ENCODE measurements at regions not wholly inside any gene's neighbourhood (a gene's known extent, or its start where the extent isn't known, plus 50 kb on each side); places are given as distances from the start of the nearest gene placed in this dataset.
"Not testable (repeated sequence)": the region's sequence is repeated elsewhere in the genome, so short reads cannot be mapped to it uniquely, and the experiment has no call there.

DNA sequence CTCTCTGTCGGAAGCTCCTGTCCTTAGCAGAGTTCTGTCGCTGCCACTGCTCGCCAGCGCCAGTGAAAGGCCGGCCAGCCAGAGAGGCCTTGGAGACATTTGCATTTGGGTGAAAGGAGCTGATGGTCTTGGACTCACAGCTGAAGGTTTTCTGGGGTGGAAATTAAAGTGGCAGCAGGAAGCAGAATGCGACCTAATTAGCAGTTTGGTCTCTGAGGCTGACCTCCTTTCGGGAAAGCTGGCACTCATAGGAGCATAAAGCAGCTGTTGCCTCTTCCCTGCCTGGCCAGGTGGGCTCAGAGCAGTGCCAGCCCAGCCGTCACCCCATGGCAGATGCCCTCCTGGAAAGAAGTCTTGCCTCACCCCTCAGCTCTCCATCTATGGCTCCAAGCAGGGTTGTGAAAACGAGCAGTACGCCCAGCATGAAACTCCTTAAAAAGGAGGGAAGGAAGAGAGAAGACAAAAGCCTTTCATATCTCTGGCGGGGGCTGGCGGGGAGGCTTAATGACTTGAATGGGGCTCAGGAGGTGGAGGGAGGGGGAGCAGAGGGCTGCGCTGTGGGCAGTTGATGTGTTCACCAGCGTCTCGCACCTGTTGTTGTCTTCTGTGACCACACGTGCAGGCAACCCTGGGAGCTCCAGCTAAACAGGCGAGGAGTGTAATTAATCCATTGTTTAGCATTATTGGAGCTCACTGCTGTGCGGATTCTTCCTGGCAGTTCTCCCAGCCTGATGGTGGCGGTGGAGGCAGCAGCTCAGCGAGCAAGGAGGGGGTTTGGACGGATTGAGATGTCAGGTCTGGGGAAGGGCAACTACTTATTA is 264.0 kb downstream of the MID1IP1 start:
- no peak overlapping the region for H3K27ac Mint-ChIP-seq
- no peak for ATAC-seq
- H3K27ac ChIP-seq (ENCODE audit: low read length) = no peak overlapping the region
- TF ChIP-seq, protein P1, sequence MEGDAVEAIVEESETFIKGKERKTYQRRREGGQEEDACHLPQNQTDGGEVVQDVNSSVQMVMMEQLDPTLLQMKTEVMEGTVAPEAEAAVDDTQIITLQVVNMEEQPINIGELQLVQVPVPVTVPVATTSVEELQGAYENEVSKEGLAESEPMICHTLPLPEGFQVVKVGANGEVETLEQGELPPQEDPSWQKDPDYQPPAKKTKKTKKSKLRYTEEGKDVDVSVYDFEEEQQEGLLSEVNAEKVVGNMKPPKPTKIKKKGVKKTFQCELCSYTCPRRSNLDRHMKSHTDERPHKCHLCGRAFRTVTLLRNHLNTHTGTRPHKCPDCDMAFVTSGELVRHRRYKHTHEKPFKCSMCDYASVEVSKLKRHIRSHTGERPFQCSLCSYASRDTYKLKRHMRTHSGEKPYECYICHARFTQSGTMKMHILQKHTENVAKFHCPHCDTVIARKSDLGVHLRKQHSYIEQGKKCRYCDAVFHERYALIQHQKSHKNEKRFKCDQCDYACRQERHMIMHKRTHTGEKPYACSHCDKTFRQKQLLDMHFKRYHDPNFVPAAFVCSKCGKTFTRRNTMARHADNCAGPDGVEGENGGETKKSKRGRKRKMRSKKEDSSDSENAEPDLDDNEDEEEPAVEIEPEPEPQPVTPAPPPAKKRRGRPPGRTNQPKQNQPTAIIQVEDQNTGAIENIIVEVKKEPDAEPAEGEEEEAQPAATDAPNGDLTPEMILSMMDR (IDR thresholded peaks at IDR 0.05) = no peak
- H3K4me3 Mint-ChIP-seq = no peak overlapping the region
- peaks cover 0 to 4% of the 10 kb centered on the region in 2 donors for H3K4me1 Mint-ChIP-seq
- H3K36me3 ChIP-seq (ENCODE audit: control insufficient read depth, insufficient read depth, low read length) = no peaks in the 10 kb centered on the region
- H3K27me3 Mint-ChIP-seq (ENCODE audit: low read depth in 2 of 2) = peaks cover 0 to 4% of the 10 kb centered on the region in 2 donors
- intact Hi-C loops (cut with micrococcal nuclease) = no loop called here
- H3K36me3 Mint-ChIP-seq = no peaks in the 10 kb centered on the region
- no peak overlapping the region for H3K4me3 ChIP-seq (ENCODE audit: low read length)
- no peaks in the 10 kb centered on the region for H3K27me3 ChIP-seq (ENCODE audit: control insufficient read depth, insufficient read depth, low read length)
- H3K9me3 ChIP-seq (ENCODE audit: control insufficient read depth, insufficient read depth, low read length) = no peaks in the 10 kb centered on the region
- WGBS (ENCODE audit: insufficient coverage) = 81% methylated on average over 21 of the region's 21 CpGs
- H3K4me1 ChIP-seq (ENCODE audit: control insufficient read depth, insufficient read depth, low read length) = no peaks in the 10 kb centered on the region
- H3K9me3 Mint-ChIP-seq = no peaks in the 10 kb centered on the region
- DNase-seq = no peak

- Mint-ChIP-seq H3K27ac (no peak overlapping the region), H3K4me1 (no peaks in the 10 kb centered on the region), H3K4me3 (no peak overlapping the region), H3K36me3 (no peaks in the 10 kb centered on the region), H3K27me3 (ENCODE audit: low read depth in 2 of 2) (peaks cover 0 to 13% of the 10 kb centered on the region in 2 donors), H3K9me3 (no peaks in the 10 kb centered on the region)
- no peaks in the 10 kb centered on the region for H3K27me3 ChIP-seq (ENCODE audit: control insufficient read depth, insufficient read depth, low read length)
- WGBS (ENCODE audit: insufficient coverage) = 96% methylated on average over 4 of the region's 5 CpGs
- no peak for ATAC-seq
- TF ChIP-seq, protein P1 (IDR thresholded peaks at IDR 0.05) = no peak
- intact Hi-C loops (cut with micrococcal nuclease) = no loop called here
- no peak overlapping the region for H3K4me3 ChIP-seq (ENCODE audit: low read length)
- no peak overlapping the region for H3K27ac ChIP-seq (ENCODE audit: low read length)
- no peaks in the 10 kb centered on the region for H3K9me3 ChIP-seq (ENCODE audit: control insufficient read depth, insufficient read depth, low read length)
- no peak for DNase-seq
- no peaks in the 10 kb centered on the region for H3K36me3 ChIP-seq (ENCODE audit: control insufficient read depth, insufficient read depth, low read length)
- H3K4me1 ChIP-seq (ENCODE audit: control insufficient read depth, insufficient read depth, low read length) = no peaks in the 10 kb centered on the region
These were observed 266.6 kb downstream of the MID1IP1 start for GRCh38 chrX:39067866-39068265.

GRCh38 chrX:39068634-39069033 is 267.4 kb downstream of the MID1IP1 start:
- WGBS (ENCODE audit: insufficient coverage) = 77% methylated on average over 1 of the region's 1 CpG
- H3K9me3 Mint-ChIP-seq; H3K4me3 Mint-ChIP-seq; H3K27me3 ChIP-seq (ENCODE audit: control insufficient read depth, insufficient read depth, low read length); H3K27ac ChIP-seq (ENCODE audit: low read length); DNase-seq; H3K4me1 ChIP-seq (ENCODE audit: control insufficient read depth, insufficient read depth, low read length); H3K9me3 ChIP-seq (ENCODE audit: control insufficient read depth, insufficient read depth, low read length); H3K27ac Mint-ChIP-seq; intact Hi-C loops (cut with micrococcal nuclease); H3K36me3 Mint-ChIP-seq; H3K4me3 ChIP-seq (ENCODE audit: low read length); H3K36me3 ChIP-seq (ENCODE audit: control insufficient read depth, insufficient read depth, low read length); ATAC-seq; H3K4me1 Mint-ChIP-seq: not testable (repeated sequence)
- peaks cover 0 to 17% of the 10 kb centered on the region in 2 donors for H3K27me3 Mint-ChIP-seq (ENCODE audit: low read depth in 2 of 2)

DNA sequence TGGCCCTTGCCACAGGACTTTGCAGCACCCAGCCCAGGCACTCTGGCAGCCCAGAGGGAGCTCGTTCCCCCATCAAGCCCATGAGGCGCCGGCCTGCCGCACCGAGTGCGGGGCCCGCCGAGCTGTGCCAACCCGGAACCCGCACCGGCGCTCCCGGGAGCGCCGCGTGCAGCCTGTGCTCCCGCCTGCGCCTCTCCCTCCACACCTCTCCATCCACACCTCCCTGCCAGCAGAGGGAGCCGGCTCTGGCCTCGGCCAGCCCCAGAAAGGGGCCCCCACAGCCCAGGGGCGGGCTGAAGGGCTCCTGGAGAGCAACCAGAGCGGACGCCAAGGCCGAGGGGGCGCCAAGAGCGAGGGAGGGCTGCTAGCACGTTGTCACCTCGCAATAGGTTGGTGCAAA is 268.8 kb downstream of the MID1IP1 start:
- 96% methylated on average over 28 of the region's 28 CpGs for WGBS (ENCODE audit: insufficient coverage)
- Histone ChIP-seq H3K4me1 (ENCODE audit: control insufficient read depth, insufficient read depth, low read length) (no peaks in the 10 kb centered on the region), H3K9me3 (ENCODE audit: control insufficient read depth, insufficient read depth, low read length) (no peaks in the 10 kb centered on the region), H3K27me3 (ENCODE audit: control insufficient read depth, insufficient read depth, low read length) (no peaks in the 10 kb centered on the region), H3K4me3 (ENCODE audit: low read length) (no peak overlapping the region), H3K27ac (ENCODE audit: low read length) (no peak overlapping the region), H3K36me3 (ENCODE audit: control insufficient read depth, insufficient read depth, low read length) (no peaks in the 10 kb centered on the region)
- H3K27ac Mint-ChIP-seq = no peak overlapping the region
- no peaks in the 10 kb centered on the region for H3K36me3 Mint-ChIP-seq
- H3K9me3 Mint-ChIP-seq = peaks cover 0 to under 1% of the 10 kb centered on the region in 2 donors
- intact Hi-C loops (cut with micrococcal nuclease) = no loop called here
- ATAC-seq (no peak), DNase-seq (no peak)
- H3K4me3 Mint-ChIP-seq = no peak overlapping the region
- no peaks in the 10 kb centered on the region for H3K4me1 Mint-ChIP-seq
- H3K27me3 Mint-ChIP-seq (ENCODE audit: low read depth in 2 of 2) = peaks cover 0 to 17% of the 10 kb centered on the region in 2 donors
- TF ChIP-seq, protein P1 (IDR thresholded peaks at IDR 0.05) = no peak

Data from natural killer cell (primary cell).